ENCODE measurements at regions not wholly inside any gene's neighbourhood (a gene's known extent, or its start where the extent isn't known, plus 50 kb on each side); places are given as distances from the start of the nearest gene placed in this dataset.

GRCh38 chr13:106090001-106090400, 445.5 kb downstream of the EFNB2 start:
- TF ChIP-seq SIX5 (IDR thresholded peaks at IDR 0.05; ENCODE audit: low read depth, low read length) (no peak), SUZ12 (IDR thresholded peaks at IDR 0.05; ENCODE audit: low read length) (no peak), CTCF (IDR thresholded peaks at IDR 0.05; ENCODE audit: control extremely low read depth in 1 of 3, insufficient read depth in 1 of 3, low read depth in 1 of 3, low read length in 3 of 3) (no peak), SRF (IDR thresholded peaks at IDR 0.05; ENCODE audit: low read depth, low read length) (no peak), POLR2A (IDR thresholded peaks at IDR 0.05; ENCODE audit: control extremely low read depth in 1 of 2, low read depth in 2 of 2, low read length in 2 of 2) (no peak)
